K562 (cell line): ENCODE measurements at regions not wholly inside any gene's neighbourhood (a gene's known extent, or its start where the extent isn't known, plus 50 kb on each side); places are given as distances from the start of the nearest gene placed in this dataset.
A peak's percentile ranks its signal among the peaks of the same experiment; 100 is the strongest.

Experiments used
- ILK ChIP-seq: fragments of 450-650 bp; IDR thresholded peaks from 2 replicates; pipeline ENCODE4 v1.6.1; 2016; ENCODE audit warnings: missing genetic modification characterization, low read depth, mild to moderate bottlenecking, missing compliant biosample characterization, moderate library complexity, borderline replicate concordance
- JUND ChIP-seq, 2 experiments: IDR thresholded peaks; 2 replicates in 1 of 2; 3 replicates in 1 of 2; pipeline ENCODE4 v1.6.1; 2011; ENCODE audit warnings: borderline replicate concordance in 2 of 2, low read depth in 2 of 2, low read length in 2 of 2, improper control_type of control experiment in 1 of 2, missing biosample characterization in 1 of 2, missing genetic modification characterization in 1 of 2, missing genetic modification reagents in 1 of 2
- ZNF282 ChIP-seq: sonication (generic); formaldehyde crosslinking; IDR thresholded peaks from 2 replicates; pipeline ENCODE4 v1.8.1; 2023; ENCODE audit warnings: missing genetic modification reagents
- TF ChIP-seq, protein P1 (sequence below): fragments of 250-450 bp; sonication (Bioruptor Pico); IDR thresholded peaks from 2 replicates; pipeline ENCODE4 v1.4.0; 2020; ENCODE audit warnings: mild to moderate bottlenecking, moderate library complexity
- TF ChIP-seq, protein P2 (sequence below): fragments of 450-650 bp; IDR thresholded peaks from 2 replicates; pipeline ENCODE4 v1.6.1; 2016; ENCODE audit warnings: low read depth, mild to moderate bottlenecking, moderate library complexity
- TF ChIP-seq, protein P3 (sequence below): sonication (generic); formaldehyde crosslinking; IDR thresholded peaks from 2 replicates; pipeline ENCODE4 v1.8.1; 2022; ENCODE audit warnings: missing genetic modification reagents
- TF ChIP-seq, protein P4 (sequence below): sonication (generic); formaldehyde crosslinking; IDR thresholded peaks from 2 replicates; pipeline ENCODE4 v1.9.0; 2022; ENCODE audit warnings: mild to moderate bottlenecking, missing genetic modification reagents
- TF ChIP-seq, protein P5 (sequence below): fragments of 250-450 bp; sonication (Bioruptor Pico); IDR thresholded peaks from 2 replicates; pipeline ENCODE4 v1.8.0; 2022; ENCODE audit warnings: inconsistent platforms
- TF ChIP-seq, protein P6 (sequence below): fragments of 450-650 bp; formaldehyde crosslinking; conservative IDR thresholded peaks from 2 replicates; pipeline ENCODE4 v1.4.0; 2022; ENCODE audit warnings: mild to moderate bottlenecking, missing genetic modification characterization
- TF ChIP-seq, protein P7 (sequence below): fragments of 150-350 bp; conservative IDR thresholded peaks from 2 replicates; pipeline ENCODE4 v1.6.1; 2014; ENCODE audit warnings: low read length

DNA sequence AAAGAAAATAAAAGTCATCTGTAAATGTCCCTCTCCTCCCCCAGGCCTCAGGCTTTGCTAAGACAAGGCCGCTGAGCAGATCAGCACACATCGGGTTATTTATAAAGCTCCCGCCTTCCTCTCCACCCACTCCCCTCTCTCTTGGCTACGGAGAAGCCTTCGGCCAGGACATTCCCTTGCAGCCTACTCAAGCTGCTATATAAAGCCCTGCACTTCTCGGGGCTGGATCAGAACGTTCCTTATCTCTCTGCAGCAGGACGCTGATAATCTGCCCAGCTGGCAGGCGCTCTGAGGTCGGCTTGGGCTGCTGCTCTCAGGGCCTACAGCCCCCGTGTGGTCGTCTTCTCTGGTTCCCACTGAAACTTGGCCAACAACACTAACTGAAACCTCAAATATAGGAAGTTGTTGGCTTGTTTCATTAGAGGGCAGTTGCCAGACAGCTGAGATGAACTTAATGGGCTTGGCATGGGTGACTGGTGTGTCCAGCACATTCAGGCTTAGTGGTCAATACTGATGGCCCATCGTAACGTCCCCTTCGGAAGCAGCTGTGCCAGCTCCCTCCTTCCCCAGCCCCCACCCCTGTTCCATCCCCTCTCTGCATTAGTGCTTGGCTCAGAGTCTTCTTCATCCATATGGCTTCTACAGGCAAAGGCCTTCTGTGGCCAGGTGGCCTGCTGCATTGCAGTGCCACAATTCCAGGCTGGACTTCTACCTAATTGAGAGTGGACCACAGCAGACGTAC is 64.6 kb downstream of the IER5 start (continued):
- TF ChIP-seq, protein P1, sequence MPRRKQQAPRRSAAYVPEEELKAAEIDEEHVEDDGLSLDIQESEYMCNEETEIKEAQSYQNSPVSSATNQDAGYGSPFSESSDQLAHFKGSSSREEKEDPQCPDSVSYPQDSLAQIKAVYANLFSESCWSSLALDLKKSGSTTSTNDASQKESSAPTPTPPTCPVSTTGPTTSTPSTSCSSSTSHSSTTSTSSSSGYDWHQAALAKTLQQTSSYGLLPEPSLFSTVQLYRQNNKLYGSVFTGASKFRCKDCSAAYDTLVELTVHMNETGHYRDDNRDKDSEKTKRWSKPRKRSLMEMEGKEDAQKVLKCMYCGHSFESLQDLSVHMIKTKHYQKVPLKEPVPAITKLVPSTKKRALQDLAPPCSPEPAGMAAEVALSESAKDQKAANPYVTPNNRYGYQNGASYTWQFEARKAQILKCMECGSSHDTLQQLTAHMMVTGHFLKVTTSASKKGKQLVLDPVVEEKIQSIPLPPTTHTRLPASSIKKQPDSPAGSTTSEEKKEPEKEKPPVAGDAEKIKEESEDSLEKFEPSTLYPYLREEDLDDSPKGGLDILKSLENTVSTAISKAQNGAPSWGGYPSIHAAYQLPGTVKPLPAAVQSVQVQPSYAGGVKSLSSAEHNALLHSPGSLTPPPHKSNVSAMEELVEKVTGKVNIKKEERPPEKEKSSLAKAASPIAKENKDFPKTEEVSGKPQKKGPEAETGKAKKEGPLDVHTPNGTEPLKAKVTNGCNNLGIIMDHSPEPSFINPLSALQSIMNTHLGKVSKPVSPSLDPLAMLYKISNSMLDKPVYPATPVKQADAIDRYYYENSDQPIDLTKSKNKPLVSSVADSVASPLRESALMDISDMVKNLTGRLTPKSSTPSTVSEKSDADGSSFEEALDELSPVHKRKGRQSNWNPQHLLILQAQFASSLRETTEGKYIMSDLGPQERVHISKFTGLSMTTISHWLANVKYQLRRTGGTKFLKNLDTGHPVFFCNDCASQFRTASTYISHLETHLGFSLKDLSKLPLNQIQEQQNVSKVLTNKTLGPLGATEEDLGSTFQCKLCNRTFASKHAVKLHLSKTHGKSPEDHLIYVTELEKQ (CRISPR knock-in tag): no peak
- TF ChIP-seq JUND (IDR thresholded peaks at IDR 0.05; ENCODE audit: borderline replicate concordance, low read depth, low read length): peak; percentile 91
- peak; percentile 86; the same call in 1 of the 3 replicates for TF ChIP-seq JUND (tag; IDR thresholded peaks at IDR 0.05; ENCODE audit: borderline replicate concordance, low read depth, low read length)
- TF ChIP-seq, protein P2, sequence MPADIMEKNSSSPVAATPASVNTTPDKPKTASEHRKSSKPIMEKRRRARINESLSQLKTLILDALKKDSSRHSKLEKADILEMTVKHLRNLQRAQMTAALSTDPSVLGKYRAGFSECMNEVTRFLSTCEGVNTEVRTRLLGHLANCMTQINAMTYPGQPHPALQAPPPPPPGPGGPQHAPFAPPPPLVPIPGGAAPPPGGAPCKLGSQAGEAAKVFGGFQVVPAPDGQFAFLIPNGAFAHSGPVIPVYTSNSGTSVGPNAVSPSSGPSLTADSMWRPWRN: peak; percentile 96
- no peak for TF ChIP-seq ZNF282 (CRISPR knock-in tag)
- TF ChIP-seq, protein P3, sequence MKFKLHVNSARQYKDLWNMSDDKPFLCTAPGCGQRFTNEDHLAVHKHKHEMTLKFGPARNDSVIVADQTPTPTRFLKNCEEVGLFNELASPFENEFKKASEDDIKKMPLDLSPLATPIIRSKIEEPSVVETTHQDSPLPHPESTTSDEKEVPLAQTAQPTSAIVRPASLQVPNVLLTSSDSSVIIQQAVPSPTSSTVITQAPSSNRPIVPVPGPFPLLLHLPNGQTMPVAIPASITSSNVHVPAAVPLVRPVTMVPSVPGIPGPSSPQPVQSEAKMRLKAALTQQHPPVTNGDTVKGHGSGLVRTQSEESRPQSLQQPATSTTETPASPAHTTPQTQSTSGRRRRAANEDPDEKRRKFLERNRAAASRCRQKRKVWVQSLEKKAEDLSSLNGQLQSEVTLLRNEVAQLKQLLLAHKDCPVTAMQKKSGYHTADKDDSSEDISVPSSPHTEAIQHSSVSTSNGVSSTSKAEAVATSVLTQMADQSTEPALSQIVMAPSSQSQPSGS: no peak
- TF ChIP-seq, protein P4, sequence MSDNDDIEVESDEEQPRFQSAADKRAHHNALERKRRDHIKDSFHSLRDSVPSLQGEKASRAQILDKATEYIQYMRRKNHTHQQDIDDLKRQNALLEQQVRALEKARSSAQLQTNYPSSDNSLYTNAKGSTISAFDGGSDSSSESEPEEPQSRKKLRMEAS (CRISPR knock-in tag): peak; percentile 86
- no peak for TF ChIP-seq ILK (tag)
- TF ChIP-seq, protein P5, sequence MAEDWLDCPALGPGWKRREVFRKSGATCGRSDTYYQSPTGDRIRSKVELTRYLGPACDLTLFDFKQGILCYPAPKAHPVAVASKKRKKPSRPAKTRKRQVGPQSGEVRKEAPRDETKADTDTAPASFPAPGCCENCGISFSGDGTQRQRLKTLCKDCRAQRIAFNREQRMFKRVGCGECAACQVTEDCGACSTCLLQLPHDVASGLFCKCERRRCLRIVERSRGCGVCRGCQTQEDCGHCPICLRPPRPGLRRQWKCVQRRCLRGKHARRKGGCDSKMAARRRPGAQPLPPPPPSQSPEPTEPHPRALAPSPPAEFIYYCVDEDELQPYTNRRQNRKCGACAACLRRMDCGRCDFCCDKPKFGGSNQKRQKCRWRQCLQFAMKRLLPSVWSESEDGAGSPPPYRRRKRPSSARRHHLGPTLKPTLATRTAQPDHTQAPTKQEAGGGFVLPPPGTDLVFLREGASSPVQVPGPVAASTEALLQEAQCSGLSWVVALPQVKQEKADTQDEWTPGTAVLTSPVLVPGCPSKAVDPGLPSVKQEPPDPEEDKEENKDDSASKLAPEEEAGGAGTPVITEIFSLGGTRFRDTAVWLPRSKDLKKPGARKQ (CRISPR knock-in tag): no peak
- TF ChIP-seq, protein P6, sequence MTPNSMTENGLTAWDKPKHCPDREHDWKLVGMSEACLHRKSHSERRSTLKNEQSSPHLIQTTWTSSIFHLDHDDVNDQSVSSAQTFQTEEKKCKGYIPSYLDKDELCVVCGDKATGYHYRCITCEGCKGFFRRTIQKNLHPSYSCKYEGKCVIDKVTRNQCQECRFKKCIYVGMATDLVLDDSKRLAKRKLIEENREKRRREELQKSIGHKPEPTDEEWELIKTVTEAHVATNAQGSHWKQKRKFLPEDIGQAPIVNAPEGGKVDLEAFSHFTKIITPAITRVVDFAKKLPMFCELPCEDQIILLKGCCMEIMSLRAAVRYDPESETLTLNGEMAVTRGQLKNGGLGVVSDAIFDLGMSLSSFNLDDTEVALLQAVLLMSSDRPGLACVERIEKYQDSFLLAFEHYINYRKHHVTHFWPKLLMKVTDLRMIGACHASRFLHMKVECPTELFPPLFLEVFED (CRISPR knock-in tag): peak; percentile 47; the same call in 1 of the 2 replicates
- TF ChIP-seq, protein P7, sequence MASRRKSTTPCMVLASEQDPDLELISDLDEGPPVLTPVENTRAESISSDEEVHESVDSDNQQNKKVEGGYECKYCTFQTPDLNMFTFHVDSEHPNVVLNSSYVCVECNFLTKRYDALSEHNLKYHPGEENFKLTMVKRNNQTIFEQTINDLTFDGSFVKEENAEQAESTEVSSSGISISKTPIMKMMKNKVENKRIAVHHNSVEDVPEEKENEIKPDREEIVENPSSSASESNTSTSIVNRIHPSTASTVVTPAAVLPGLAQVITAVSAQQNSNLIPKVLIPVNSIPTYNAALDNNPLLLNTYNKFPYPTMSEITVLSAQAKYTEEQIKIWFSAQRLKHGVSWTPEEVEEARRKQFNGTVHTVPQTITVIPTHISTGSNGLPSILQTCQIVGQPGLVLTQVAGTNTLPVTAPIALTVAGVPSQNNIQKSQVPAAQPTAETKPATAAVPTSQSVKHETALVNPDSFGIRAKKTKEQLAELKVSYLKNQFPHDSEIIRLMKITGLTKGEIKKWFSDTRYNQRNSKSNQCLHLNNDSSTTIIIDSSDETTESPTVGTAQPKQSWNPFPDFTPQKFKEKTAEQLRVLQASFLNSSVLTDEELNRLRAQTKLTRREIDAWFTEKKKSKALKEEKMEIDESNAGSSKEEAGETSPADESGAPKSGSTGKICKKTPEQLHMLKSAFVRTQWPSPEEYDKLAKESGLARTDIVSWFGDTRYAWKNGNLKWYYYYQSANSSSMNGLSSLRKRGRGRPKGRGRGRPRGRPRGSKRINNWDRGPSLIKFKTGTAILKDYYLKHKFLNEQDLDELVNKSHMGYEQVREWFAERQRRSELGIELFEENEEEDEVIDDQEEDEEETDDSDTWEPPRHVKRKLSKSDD: no peak
